ENCODE measurements at regions not wholly inside any gene's neighbourhood (a gene's known extent, or its start where the extent isn't known, plus 50 kb on each side); places are given as distances from the start of the nearest gene placed in this dataset.

DNA sequence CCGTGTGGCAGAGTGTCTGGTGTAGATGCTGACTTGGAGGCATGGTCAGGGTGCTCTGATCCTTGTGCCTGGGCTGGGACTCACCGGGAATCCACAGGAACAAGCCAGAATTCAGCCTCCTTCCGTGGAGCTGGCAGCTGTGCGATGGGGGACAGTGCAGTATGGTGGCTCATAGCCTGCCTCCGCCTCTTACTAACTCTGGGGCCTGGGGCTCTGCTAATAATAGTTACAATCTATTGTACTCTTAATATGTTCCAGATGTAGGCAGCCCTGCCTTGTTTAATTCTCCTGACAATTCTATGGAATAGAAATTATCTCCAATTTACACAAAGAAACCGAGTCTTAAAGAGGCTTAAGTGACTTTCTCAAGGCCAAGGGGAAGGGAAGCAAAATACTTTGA is 77.6 kb downstream of the PCDH1 start:
- TF ChIP-seq GABPA (IDR thresholded peaks at IDR 0.05; ENCODE audit: low read depth) = no peak
- no peak for TF ChIP-seq POLR2AphosphoS5 (IDR thresholded peaks at IDR 0.05; ENCODE audit: low read depth)
- TF ChIP-seq, protein P1, sequence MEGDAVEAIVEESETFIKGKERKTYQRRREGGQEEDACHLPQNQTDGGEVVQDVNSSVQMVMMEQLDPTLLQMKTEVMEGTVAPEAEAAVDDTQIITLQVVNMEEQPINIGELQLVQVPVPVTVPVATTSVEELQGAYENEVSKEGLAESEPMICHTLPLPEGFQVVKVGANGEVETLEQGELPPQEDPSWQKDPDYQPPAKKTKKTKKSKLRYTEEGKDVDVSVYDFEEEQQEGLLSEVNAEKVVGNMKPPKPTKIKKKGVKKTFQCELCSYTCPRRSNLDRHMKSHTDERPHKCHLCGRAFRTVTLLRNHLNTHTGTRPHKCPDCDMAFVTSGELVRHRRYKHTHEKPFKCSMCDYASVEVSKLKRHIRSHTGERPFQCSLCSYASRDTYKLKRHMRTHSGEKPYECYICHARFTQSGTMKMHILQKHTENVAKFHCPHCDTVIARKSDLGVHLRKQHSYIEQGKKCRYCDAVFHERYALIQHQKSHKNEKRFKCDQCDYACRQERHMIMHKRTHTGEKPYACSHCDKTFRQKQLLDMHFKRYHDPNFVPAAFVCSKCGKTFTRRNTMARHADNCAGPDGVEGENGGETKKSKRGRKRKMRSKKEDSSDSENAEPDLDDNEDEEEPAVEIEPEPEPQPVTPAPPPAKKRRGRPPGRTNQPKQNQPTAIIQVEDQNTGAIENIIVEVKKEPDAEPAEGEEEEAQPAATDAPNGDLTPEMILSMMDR (IDR thresholded peaks at IDR 0.05; ENCODE audit: insufficient read depth, low read length) = no peak
- TF ChIP-seq SPI1 (IDR thresholded peaks at IDR 0.05; ENCODE audit: borderline replicate concordance, low read depth) = no peak
- TF ChIP-seq, protein P2, sequence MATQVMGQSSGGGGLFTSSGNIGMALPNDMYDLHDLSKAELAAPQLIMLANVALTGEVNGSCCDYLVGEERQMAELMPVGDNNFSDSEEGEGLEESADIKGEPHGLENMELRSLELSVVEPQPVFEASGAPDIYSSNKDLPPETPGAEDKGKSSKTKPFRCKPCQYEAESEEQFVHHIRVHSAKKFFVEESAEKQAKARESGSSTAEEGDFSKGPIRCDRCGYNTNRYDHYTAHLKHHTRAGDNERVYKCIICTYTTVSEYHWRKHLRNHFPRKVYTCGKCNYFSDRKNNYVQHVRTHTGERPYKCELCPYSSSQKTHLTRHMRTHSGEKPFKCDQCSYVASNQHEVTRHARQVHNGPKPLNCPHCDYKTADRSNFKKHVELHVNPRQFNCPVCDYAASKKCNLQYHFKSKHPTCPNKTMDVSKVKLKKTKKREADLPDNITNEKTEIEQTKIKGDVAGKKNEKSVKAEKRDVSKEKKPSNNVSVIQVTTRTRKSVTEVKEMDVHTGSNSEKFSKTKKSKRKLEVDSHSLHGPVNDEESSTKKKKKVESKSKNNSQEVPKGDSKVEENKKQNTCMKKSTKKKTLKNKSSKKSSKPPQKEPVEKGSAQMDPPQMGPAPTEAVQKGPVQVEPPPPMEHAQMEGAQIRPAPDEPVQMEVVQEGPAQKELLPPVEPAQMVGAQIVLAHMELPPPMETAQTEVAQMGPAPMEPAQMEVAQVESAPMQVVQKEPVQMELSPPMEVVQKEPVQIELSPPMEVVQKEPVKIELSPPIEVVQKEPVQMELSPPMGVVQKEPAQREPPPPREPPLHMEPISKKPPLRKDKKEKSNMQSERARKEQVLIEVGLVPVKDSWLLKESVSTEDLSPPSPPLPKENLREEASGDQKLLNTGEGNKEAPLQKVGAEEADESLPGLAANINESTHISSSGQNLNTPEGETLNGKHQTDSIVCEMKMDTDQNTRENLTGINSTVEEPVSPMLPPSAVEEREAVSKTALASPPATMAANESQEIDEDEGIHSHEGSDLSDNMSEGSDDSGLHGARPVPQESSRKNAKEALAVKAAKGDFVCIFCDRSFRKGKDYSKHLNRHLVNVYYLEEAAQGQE (IDR thresholded peaks at IDR 0.05; ENCODE audit: insufficient replicate concordance, low read depth) = no peak
- H3K27me3 ChIP-seq (ENCODE audit: insufficient read depth, poor library complexity, severe bottlenecking) = peaks cover 11% of the 10 kb centered on the region
- H3K27ac ChIP-seq (replicated peaks) = no peak overlapping the region
- no peak overlapping the region for H3K4me3 ChIP-seq (replicated peaks; ENCODE audit: insufficient read depth, low read length)
- no peak for DNase-seq (ENCODE audit: low read depth in 1 of 2, low spot score in 1 of 2)

DNA sequence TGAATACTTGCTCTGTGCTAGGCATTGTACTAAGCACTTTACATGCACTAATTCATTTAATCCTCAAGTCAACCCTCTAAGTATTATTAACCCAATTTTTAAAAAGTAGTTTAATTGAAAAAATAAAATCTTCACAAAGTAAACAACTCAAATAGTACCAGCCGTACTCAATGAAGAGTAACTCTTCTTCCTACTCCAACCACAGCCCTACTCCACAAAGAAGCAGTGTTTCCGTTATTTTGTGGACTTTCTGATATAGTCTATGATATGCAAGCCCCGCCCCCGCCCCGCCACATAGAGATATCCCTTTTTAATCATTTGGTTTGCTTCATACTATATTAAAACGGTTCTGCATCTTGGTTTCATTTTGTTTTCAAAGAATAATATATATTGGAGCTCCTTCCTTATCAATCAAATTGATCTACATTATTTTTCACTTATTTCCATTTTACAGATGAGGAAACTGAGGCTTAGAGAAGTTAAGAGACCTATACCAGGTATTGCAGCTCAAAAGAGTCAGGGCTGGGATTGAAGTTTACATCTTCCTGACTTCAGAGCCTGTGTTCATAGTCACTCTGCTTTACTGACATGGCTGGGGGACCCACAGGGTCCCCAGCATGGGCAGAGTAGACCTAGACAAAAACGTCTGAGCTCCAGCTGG is 78.6 kb downstream of the PCDH1 start:
- Histone ChIP-seq H3K4me3 (replicated peaks; ENCODE audit: insufficient read depth, low read length) (no peak overlapping the region), H3K27me3 (ENCODE audit: insufficient read depth, poor library complexity, severe bottlenecking) (peaks cover 4% of the 10 kb centered on the region), H3K27ac (replicated peaks) (no peak overlapping the region)
- DNase-seq (ENCODE audit: low read depth in 1 of 2, low spot score in 1 of 2) = no peak
- TF ChIP-seq, protein P2 (IDR thresholded peaks at IDR 0.05; ENCODE audit: insufficient replicate concordance, low read depth) = no peak
- TF ChIP-seq POLR2AphosphoS5 (IDR thresholded peaks at IDR 0.05; ENCODE audit: low read depth) = no peak
- no peak for TF ChIP-seq GABPA (IDR thresholded peaks at IDR 0.05; ENCODE audit: low read depth)
- no peak for TF ChIP-seq SPI1 (IDR thresholded peaks at IDR 0.05; ENCODE audit: borderline replicate concordance, low read depth)
- TF ChIP-seq, protein P1 (IDR thresholded peaks at IDR 0.05; ENCODE audit: insufficient read depth, low read length) = no peak

DNA sequence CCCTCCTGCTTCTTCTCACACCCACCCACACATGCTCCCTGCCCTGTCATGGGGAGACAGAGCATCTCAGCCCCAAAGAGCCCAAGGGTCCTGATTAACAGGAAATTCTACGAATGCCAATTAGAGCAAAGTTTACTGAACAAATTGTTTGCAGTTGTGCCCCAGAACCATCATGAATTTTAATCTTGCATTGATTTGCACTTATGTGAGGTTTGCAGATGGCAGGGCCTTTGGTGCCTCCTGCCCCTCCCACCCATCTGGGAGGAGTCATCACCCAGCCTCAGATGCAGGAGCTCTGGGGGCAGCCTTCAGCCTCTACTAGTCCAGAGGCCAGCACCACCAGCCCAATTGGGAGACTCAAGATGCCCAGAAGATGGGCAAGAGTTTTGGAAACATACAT is 80.8 kb downstream of the PCDH1 start:
- Histone ChIP-seq H3K27me3 (ENCODE audit: insufficient read depth, poor library complexity, severe bottlenecking) (no peaks in the 10 kb centered on the region), H3K27ac (replicated peaks) (no peak overlapping the region), H3K4me3 (replicated peaks; ENCODE audit: insufficient read depth, low read length) (no peak overlapping the region)
- DNase-seq (ENCODE audit: low read depth in 1 of 2, low spot score in 1 of 2) = no peak
- TF ChIP-seq, protein P1 (IDR thresholded peaks at IDR 0.05; ENCODE audit: insufficient read depth, low read length) = no peak
- TF ChIP-seq POLR2AphosphoS5 (IDR thresholded peaks at IDR 0.05; ENCODE audit: low read depth) = no peak
- TF ChIP-seq SPI1 (IDR thresholded peaks at IDR 0.05; ENCODE audit: borderline replicate concordance, low read depth) = no peak
- TF ChIP-seq, protein P2 (IDR thresholded peaks at IDR 0.05; ENCODE audit: insufficient replicate concordance, low read depth) = no peak
- TF ChIP-seq GABPA (IDR thresholded peaks at IDR 0.05; ENCODE audit: low read depth) = no peak
